Kidney (tissue), 13 donors: ENCODE measurements at regions not wholly inside any gene's neighbourhood (a gene's known extent, or its start where the extent isn't known, plus 50 kb on each side); places are given as distances from the start of the nearest gene placed in this dataset.

Source experiments
- DNase-seq, 5 donors: peaks; one replicate each; pipeline ENCODE4 v3.0.0-alpha.2; 2013 to 2020
- FAIRE-seq: peaks from 2 replicates; lab custom pipeline; 2012; peaks lifted over from hg19 to GRCh38; lab: Jason Lieb, UNC
- H3K27ac ChIP-seq, 2 donors: one replicate each; pipeline ENCODE4 v1.7.0; 2013; ENCODE audit warnings: low read depth in 2 of 2, low read length in 2 of 2, inconsistent platforms in 1 of 2
- H3K27me3 ChIP-seq: one replicate; pipeline ENCODE4 v1.7.1; 2013; ENCODE audit warnings: low read length, inconsistent platforms; ENCODE audit not compliant: control insufficient read depth, insufficient read depth
- H3K36me3 ChIP-seq, 3 donors: one replicate each; pipeline versions ENCODE4 v1.7.0 to v1.7.1; 2013; ENCODE audit warnings: low read length in 3 of 3, control low read depth in 1 of 3, inconsistent platforms in 1 of 3; ENCODE audit not compliant: insufficient read depth in 3 of 3, control insufficient read depth in 2 of 3
- H3K4me1 ChIP-seq, 3 donors: one replicate each; pipeline versions ENCODE4 v1.7.0 to v1.7.1; 2013; ENCODE audit warnings: low read length in 3 of 3, inconsistent platforms in 1 of 3, low read depth in 1 of 3; ENCODE audit not compliant: control insufficient read depth in 2 of 3, insufficient read depth in 2 of 3
- H3K4me3 ChIP-seq, 3 donors: one replicate each; pipeline versions ENCODE4 v1.7.0 to v1.8.1; 2013; ENCODE audit warnings: low read length in 3 of 3, control low read depth in 1 of 3, inconsistent platforms in 1 of 3
- H3K9ac ChIP-seq, 3 donors: one replicate each; pipeline versions ENCODE4 v1.7.0 to v1.7.1; 2013; ENCODE audit warnings: low read length in 3 of 3, control low read depth in 1 of 3, inconsistent platforms in 1 of 3
- H3K9me3 ChIP-seq, 3 donors: one replicate each; pipeline versions ENCODE4 v1.7.0 to v1.7.1; 2013; ENCODE audit warnings: low read length in 3 of 3, control low read depth in 1 of 3, inconsistent platforms in 1 of 3; ENCODE audit not compliant: control insufficient read depth in 2 of 3, insufficient read depth in 1 of 3
- CTCF ChIP-seq: IDR thresholded peaks from 3 replicates; pipeline ENCODE4 v1.5.1; 2012; ENCODE audit warnings: mild to moderate bottlenecking, moderate library complexity, borderline replicate concordance; ENCODE audit not compliant: insufficient read depth; ENCODE audit errors: extremely low read depth
- intact Hi-C: fragments of 100-400 bp; cut with DNase I; formaldehyde crosslinking; loops from one replicate; pipeline ENCODE4 v1.11.1; 2022
- donor health status: control.
- donor health status: control.
- donor health status: control.
- donor health status: control.
- donor health status: control.
- donor health status: DM: yes; HTN: yes; CAD: no.
- donor health status: Normal renal cell carcinoma (clear cell type).

DNA sequence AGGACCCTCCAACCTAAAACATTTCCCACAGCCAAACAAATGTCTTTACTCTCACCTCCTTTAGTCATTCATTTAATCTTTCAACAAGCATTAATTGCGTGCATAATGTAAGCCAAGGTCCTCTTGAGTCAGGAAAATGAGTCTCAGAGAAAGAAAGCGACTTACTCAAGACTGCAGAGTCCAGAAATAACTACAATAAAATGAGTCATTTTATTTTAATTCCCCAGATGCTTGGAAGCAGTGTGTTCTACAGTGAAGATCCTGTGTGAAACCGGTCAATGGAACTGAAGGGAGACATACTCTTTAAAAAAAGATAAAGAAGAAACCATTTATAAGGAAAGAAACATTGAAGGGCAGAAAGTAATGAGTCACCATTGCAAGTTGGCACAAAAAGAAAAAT is 513.7 kb downstream of the CDK5RAP2 start:
- intact Hi-C loops, result no loop called here
- no peak for TF ChIP-seq CTCF
- FAIRE-seq, result no peak

DNA sequence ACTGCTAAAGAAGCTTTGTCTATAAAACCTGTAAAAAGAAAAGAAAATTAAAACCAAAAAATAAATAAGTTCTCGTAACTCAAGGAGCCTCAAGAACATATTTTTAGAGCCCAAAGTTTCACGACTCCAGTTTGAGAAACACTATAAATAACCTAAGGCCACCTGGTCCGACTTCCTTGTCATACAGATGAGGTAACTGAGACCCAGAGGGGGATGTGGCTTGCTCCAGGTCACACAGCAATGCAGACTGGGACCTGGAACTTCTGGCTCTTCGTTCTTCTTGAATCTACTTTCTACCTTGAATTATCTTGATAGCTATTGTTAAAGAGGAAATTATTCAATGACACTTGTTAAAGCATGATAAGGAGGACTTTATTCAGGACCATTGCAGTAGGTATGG is 514.8 kb downstream of the CDK5RAP2 start:
- H3K27me3 ChIP-seq, result no peaks in the 10 kb centered on the region
- H3K9ac ChIP-seq, result no peak overlapping the region
- no peak for TF ChIP-seq CTCF
- H3K4me1 ChIP-seq, result no peaks in the 10 kb centered on the region
- intact Hi-C loops, result no loop called here
- FAIRE-seq, result no peak
- H3K4me3 ChIP-seq, result no peak overlapping the region
- H3K36me3 ChIP-seq, result no peaks in the 10 kb centered on the region
- H3K9me3 ChIP-seq, result peaks cover 0 to 2% (median 0%) of the 10 kb centered on the region in 3 donors
- no peak overlapping the region for H3K27ac ChIP-seq
- DNase-seq, result no peak

More for the DNA sequence above, 513.7 kb downstream of the CDK5RAP2 start:
- no peaks in the 10 kb centered on the region for H3K36me3 ChIP-seq
- H3K9ac ChIP-seq, result no peak overlapping the region
- H3K4me1 ChIP-seq, result no peaks in the 10 kb centered on the region
- no peak for DNase-seq
- no peak overlapping the region for H3K27ac ChIP-seq
- H3K4me3 ChIP-seq, result no peak overlapping the region
- peaks cover 0 to 2% (median 0%) of the 10 kb centered on the region in 3 donors for H3K9me3 ChIP-seq
- no peaks in the 10 kb centered on the region for H3K27me3 ChIP-seq

DNA sequence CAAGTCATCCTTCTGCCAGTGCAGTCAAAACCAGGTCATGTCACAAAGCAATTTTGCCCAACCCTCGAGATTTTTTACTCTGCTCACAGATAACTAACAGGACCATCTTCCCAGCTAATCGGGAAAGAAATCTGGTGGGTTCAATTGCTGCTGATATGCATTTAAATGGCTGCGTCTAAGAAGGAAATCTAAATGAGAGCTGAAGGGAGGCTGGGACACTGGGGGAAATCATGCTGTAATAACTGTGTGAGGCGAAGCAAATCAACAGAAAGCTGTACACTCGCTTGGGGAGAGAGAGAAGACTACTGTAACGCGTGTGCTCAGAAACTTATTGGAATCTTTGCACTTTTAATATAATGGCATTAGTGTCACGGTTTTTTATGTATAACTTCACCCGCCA is 535.0 kb downstream of the CDK5RAP2 start:
- no peak for TF ChIP-seq CTCF
- no peaks in the 10 kb centered on the region for H3K9me3 ChIP-seq
- no peak overlapping the region for H3K27ac ChIP-seq
- H3K4me3 ChIP-seq, result no peak overlapping the region
- H3K27me3 ChIP-seq, result no peaks in the 10 kb centered on the region
- DNase-seq, result no peak
- no peak for FAIRE-seq
- no peaks in the 10 kb centered on the region for H3K36me3 ChIP-seq
- H3K9ac ChIP-seq, result no peak overlapping the region
- intact Hi-C loops, result no loop called here
- no peaks in the 10 kb centered on the region for H3K4me1 ChIP-seq

- no peaks in the 10 kb centered on the region for H3K36me3 ChIP-seq
- no peak overlapping the region for H3K27ac ChIP-seq
- no peaks in the 10 kb centered on the region for H3K9me3 ChIP-seq
- FAIRE-seq, result no peak
- no peak for DNase-seq
- H3K4me3 ChIP-seq, result no peak overlapping the region
- intact Hi-C loops, result no loop called here
- no peaks in the 10 kb centered on the region for H3K4me1 ChIP-seq
- no peaks in the 10 kb centered on the region for H3K27me3 ChIP-seq
- TF ChIP-seq CTCF, result no peak
- no peak overlapping the region for H3K9ac ChIP-seq
These were observed 536.5 kb downstream of the CDK5RAP2 start for GRCh38 chr9:120043448-120043847.
